Activated B cell treated with CpG ODN at 0.5 μM for 24 hours (primary cell): ENCODE measurements at regions not wholly inside any gene's neighbourhood (a gene's known extent, or its start where the extent isn't known, plus 50 kb on each side); places are given as distances from the start of the nearest gene placed in this dataset.
"Not testable (repeated sequence)": the region's sequence is repeated elsewhere in the genome, so short reads cannot be mapped to it uniquely, and the experiment has no call there.

Source experiments
- ATAC-seq: fragments of 200-7000 bp; cut with Tn5 transposase; one replicate; pipeline ENCODE4 v1.10.0; 2021; ENCODE audit warnings: low read depth, mild to moderate bottlenecking, moderate library complexity
- CTCF ChIA-PET: fragments of 350-600 bp; sonication (Branson Sonifier 250); formaldehyde crosslinking; loops from one replicate; lab custom pipeline; 2021; ENCODE audit warnings: antibody characterized with exemption; lab: Charles Lee
- POLR2A ChIA-PET: fragments of 350-600 bp; sonication (Branson Sonifier 250); formaldehyde crosslinking; loops from one replicate; lab custom pipeline; 2021; ENCODE audit warnings: antibody characterized with exemption; lab: Charles Lee
- DNase-seq: peaks from one replicate; pipeline ENCODE4 v3.0.0; 2022
- H3K27ac Mint-ChIP-seq: one replicate; pipeline ENCODE4 v1.8.0; 2020; ENCODE audit warnings: mixed read lengths
- H3K27me3 Mint-ChIP-seq: one replicate; pipeline ENCODE4 v1.8.0; 2021; ENCODE audit warnings: mixed read lengths
- H3K36me3 Mint-ChIP-seq: one replicate; pipeline ENCODE4 v1.8.0; 2021; ENCODE audit warnings: low read depth, mixed read lengths
- H3K4me1 Mint-ChIP-seq: one replicate; pipeline ENCODE4 v1.8.0; 2021; ENCODE audit warnings: mixed read lengths
- H3K4me3 Mint-ChIP-seq: one replicate; pipeline ENCODE4 v1.8.0; 2020; ENCODE audit warnings: mild to moderate bottlenecking, mixed read lengths
- H3K9me3 Mint-ChIP-seq: one replicate; pipeline ENCODE4 v1.8.0; 2020; ENCODE audit warnings: mixed read lengths
- intact Hi-C: fragments of 100-400 bp; cut with micrococcal nuclease; formaldehyde crosslinking; loops from one replicate; pipeline ENCODE4 v1.15.1; 2024
- TF ChIP-seq, protein P1 (sequence below): fragments of 200-600 bp; IDR thresholded peaks from one replicate; pipeline ENCODE4 v1.8.0; 2022; ENCODE audit warnings: antibody characterized with exemption, mild to moderate bottlenecking

DNA sequence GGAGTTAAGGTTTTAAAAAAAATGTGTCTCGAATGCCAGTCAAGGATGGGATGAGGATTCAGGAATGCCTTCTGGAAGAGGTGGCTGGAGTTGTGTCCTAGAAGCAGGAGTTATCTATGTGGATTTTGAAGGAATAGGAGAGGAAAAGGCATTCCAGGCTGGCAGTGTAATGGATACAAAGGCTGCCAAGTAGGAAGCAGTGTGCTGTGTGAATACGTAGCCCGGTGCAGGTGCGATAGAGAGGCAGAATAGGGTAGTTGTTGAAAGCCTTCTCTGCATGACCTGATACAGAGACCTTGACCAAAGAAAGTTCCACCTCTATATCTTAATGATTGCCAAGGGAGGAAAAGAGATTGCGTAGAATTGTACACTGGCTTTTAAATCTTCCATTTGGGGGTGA is 128.1 kb upstream of the ITGB1 start:
- POLR2A ChIA-PET: no interaction called here
- no peak overlapping the region for H3K4me3 Mint-ChIP-seq

DNA sequence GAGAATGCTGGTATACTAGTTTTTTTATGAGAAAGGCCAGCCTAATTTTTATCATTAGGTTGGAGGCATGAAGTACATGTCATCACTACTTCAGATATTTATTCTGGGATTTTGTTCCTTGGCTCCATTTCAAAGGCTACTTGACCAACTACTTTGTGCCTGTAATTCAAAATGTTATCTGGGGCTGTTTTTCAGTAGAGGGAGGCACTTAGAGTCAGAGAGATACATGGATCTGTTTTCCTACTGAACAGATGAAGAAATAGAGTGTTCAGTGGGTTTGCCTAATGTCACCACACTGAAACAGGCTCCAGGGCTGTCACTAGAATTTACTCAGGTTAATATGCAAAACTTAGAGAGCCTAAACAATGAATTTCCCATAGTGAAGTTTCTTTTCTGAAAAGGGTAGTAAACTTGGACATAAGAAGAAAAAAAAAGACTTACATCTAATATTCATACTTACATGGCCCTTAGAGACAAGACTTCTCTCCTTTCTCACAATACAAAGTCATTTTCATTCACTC is 127.3 kb upstream of the ITGB1 start:
- H3K27ac Mint-ChIP-seq: no peak overlapping the region

More for the DNA sequence above, 128.1 kb upstream of the ITGB1 start:
- CTCF ChIA-PET: no interaction called here
- Mint-ChIP-seq H3K27me3 (no peaks in the 10 kb centered on the region), H3K9me3 (peaks cover 5% of the 10 kb centered on the region), H3K27ac (no peak overlapping the region), H3K4me1 (peaks cover 16% of the 10 kb centered on the region), H3K36me3 (no peaks in the 10 kb centered on the region)
- no peak for ATAC-seq
- intact Hi-C loops: no loop called here
- TF ChIP-seq, protein P1, sequence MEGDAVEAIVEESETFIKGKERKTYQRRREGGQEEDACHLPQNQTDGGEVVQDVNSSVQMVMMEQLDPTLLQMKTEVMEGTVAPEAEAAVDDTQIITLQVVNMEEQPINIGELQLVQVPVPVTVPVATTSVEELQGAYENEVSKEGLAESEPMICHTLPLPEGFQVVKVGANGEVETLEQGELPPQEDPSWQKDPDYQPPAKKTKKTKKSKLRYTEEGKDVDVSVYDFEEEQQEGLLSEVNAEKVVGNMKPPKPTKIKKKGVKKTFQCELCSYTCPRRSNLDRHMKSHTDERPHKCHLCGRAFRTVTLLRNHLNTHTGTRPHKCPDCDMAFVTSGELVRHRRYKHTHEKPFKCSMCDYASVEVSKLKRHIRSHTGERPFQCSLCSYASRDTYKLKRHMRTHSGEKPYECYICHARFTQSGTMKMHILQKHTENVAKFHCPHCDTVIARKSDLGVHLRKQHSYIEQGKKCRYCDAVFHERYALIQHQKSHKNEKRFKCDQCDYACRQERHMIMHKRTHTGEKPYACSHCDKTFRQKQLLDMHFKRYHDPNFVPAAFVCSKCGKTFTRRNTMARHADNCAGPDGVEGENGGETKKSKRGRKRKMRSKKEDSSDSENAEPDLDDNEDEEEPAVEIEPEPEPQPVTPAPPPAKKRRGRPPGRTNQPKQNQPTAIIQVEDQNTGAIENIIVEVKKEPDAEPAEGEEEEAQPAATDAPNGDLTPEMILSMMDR: no peak
- no peak for DNase-seq

DNA sequence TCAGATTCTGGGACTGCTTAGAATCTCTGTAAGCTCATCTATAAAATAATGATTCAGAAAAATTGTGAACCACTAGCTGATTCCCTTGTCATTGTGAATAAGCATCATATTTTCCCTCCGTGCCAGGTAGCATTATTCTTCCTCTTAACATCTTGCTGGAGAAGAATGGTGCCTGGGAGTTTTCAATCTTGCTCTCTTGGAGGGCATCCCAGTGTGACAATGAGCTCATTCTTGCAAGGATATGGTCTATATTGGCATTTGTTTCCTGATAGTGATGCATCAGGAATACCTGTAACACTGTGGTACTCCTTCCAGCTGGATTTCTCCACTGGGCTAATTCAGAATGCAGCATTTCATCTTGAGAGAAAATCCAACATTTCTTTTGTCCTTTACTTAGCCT is 126.4 kb upstream of the ITGB1 start:
- ChIA-PET CTCF (no interaction called here), POLR2A (no interaction called here)
- peaks cover 16% of the 10 kb centered on the region for H3K4me1 Mint-ChIP-seq
- H3K4me3 Mint-ChIP-seq: no peak overlapping the region
- ATAC-seq (no peak), DNase-seq (no peak)
- H3K27me3 Mint-ChIP-seq: no peaks in the 10 kb centered on the region
- no peak overlapping the region for H3K27ac Mint-ChIP-seq
- H3K9me3 Mint-ChIP-seq: peaks cover 10% of the 10 kb centered on the region
- intact Hi-C loops: no loop called here
- H3K36me3 Mint-ChIP-seq: no peaks in the 10 kb centered on the region
- TF ChIP-seq, protein P1: no peak

More for the DNA sequence above, 127.3 kb upstream of the ITGB1 start:
- Mint-ChIP-seq H3K36me3 (no peaks in the 10 kb centered on the region), H3K9me3 (peaks cover 6% of the 10 kb centered on the region), H3K27me3 (no peaks in the 10 kb centered on the region), H3K4me3 (no peak overlapping the region), H3K4me1 (peaks cover 16% of the 10 kb centered on the region)
- intact Hi-C loops: no loop called here
- ATAC-seq (no peak), DNase-seq (no peak)
- ChIA-PET CTCF (no interaction called here), POLR2A (no interaction called here)
- TF ChIP-seq, protein P1: no peak

DNA sequence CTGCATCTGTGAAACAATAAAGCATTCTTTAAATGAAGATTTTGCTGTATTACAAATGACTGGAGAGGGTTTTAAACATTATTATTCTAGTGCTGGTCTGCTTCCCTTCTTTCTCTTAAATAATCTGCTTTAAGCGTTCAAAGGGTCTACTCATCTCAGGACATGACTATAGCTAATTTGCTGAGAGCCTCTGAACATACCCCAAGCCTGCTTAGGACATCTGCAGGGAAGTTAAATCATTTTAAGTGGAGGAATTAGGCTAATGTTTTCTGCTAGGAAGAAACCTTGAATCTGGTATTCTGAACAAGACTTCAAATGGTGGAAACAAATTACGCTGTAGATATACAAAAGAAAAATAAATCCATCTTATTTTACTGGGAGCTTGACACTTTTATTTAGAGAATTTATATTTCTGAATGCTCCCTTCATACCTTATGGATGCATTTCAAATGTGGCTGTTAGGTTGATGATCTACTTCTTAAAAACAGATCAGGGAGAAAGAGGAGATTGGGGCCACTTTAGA is 124.4 kb upstream of the ITGB1 start:
- POLR2A ChIA-PET: no interaction called here
- TF ChIP-seq, protein P1: no peak
- DNase-seq: no peak
- intact Hi-C loops: no loop called here
- ATAC-seq: no peak
- Mint-ChIP-seq H3K4me1 (peaks cover 10% of the 10 kb centered on the region), H3K27me3 (no peaks in the 10 kb centered on the region), H3K9me3 (peaks cover 7% of the 10 kb centered on the region), H3K36me3 (no peaks in the 10 kb centered on the region), H3K27ac (no peak overlapping the region), H3K4me3 (no peak overlapping the region)
- CTCF ChIA-PET: no interaction called here

DNA sequence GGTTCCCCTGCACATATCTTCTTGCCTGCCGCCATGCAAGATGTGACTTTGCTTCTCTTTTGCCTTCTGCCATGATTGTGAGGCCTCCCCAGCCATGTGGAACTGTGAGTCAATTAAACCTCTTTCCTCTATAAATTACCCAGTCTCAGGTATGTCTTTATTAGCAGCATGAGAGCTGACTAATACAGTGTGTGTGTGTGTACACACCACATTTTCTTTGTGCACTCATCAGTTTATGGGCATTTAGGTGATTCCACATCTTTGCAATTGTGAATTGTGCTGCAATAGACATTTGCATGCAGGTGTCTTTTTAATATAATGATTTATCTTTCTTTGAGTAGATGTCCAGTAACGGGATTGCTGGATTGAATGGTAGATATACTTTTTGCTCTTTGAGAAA is 122.4 kb upstream of the ITGB1 start:
- intact Hi-C loops, POLR2A ChIA-PET, H3K27ac Mint-ChIP-seq, DNase-seq, H3K4me1 Mint-ChIP-seq, CTCF ChIA-PET, H3K9me3 Mint-ChIP-seq, H3K4me3 Mint-ChIP-seq, ATAC-seq, H3K36me3 Mint-ChIP-seq, H3K27me3 Mint-ChIP-seq: not testable (repeated sequence)

DNA sequence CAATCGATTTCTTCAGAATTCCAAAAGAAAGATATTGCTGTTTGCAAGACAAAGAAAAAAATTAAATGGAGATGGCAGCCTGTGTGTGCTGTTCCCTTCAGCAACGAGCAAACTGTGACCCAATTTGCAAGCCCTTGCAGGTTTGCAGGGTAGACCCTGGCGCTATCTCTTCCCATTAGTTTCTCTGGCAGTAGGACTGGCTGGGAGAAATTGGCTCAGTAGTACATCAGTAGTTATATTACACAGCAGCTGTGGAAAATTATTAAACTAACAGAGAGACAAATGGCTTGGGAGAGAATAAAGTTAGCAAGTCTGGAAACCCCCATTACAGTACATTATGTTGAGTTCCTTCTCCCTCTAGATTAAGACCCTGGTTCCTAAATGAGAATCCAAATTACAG is 116.4 kb upstream of the ITGB1 start:
- TF ChIP-seq, protein P1: no peak
- Mint-ChIP-seq H3K36me3 (no peaks in the 10 kb centered on the region), H3K4me1 (no peaks in the 10 kb centered on the region), H3K27me3 (no peaks in the 10 kb centered on the region), H3K27ac (no peak overlapping the region), H3K4me3 (no peak overlapping the region), H3K9me3 (no peaks in the 10 kb centered on the region)
- ATAC-seq (no peak), DNase-seq (no peak)
- intact Hi-C loops: no loop called here
- POLR2A ChIA-PET: no interaction called here
- CTCF ChIA-PET: no interaction called here
